Neural cell (in vitro differentiated cells): ENCODE measurements at regions not wholly inside any gene's neighbourhood (a gene's known extent, or its start where the extent isn't known, plus 50 kb on each side); places are given as distances from the start of the nearest gene placed in this dataset.
A peak's percentile ranks its signal among the peaks of the same experiment; 100 is the strongest.

Experiments used
- H2AFZ ChIP-seq: fragments of 200-600, 300-800 bp; sonication (generic), shearing (Covaris generic); 2 replicates; pipeline ENCODE4 v1.6.0; 2014; ENCODE audit warnings: low read depth, mild to moderate bottlenecking, antibody characterized with exemption, low read length, moderate library complexity
- H3F3A ChIP-seq: fragments of 200-600 bp; shearing (Covaris generic); 2 replicates; pipeline ENCODE4 v1.6.1; 2016; ENCODE audit warnings: mild to moderate bottlenecking, moderate library complexity, mixed read lengths, antibody characterized with exemption, low read length; ENCODE audit not compliant: insufficient read depth, poor library complexity, severe bottlenecking
- H3K27ac ChIP-seq: fragments of 200-600, 300-800 bp; sonication (generic), shearing (Covaris generic); 2 replicates; pipeline ENCODE4 v1.5.1; 2014; ENCODE audit warnings: mild to moderate bottlenecking, low read length, moderate library complexity
- H3K27me3 ChIP-seq: fragments of 300-800, 200-600 bp; sonication (generic), shearing (Covaris generic); 2 replicates; pipeline ENCODE4 v1.6.0; 2014; ENCODE audit warnings: mild to moderate bottlenecking, low read depth, low read length, moderate library complexity; ENCODE audit not compliant: insufficient read depth
- H3K36me3 ChIP-seq: fragments of 300-800, 200-600 bp; sonication (generic), shearing (Covaris generic); 2 replicates; pipeline ENCODE4 v1.5.1; 2014; ENCODE audit warnings: mild to moderate bottlenecking, antibody characterized with exemption, low read length, moderate library complexity; ENCODE audit not compliant: insufficient read depth
- H3K4me2 ChIP-seq: fragments of 300-800, 200-600 bp; sonication (generic), shearing (Covaris generic); 2 replicates; pipeline ENCODE4 v1.6.0; 2014; ENCODE audit warnings: mild to moderate bottlenecking, low read length
- H3K4me3 ChIP-seq: fragments of 300-800, 200-600 bp; sonication (generic), shearing (Covaris generic); 2 replicates; pipeline ENCODE4 v1.5.1; 2014; ENCODE audit warnings: mild to moderate bottlenecking, low read length, moderate library complexity
- H3K79me2 ChIP-seq: fragments of 200-600 bp; shearing (Covaris generic); replicated peaks from 2 replicates; pipeline ENCODE4 v1.6.0; 2014; ENCODE audit warnings: mild to moderate bottlenecking, low read length, moderate library complexity; ENCODE audit not compliant: insufficient read depth
- H3K9ac ChIP-seq: fragments of 300-800, 200-600 bp; sonication (generic), shearing (Covaris generic); 2 replicates; pipeline ENCODE4 v1.6.1; 2016; ENCODE audit warnings: mild to moderate bottlenecking, low read length, mixed read lengths
- H3K9me2 ChIP-seq: fragments of 200-600 bp; shearing (Covaris generic); 2 replicates; pipeline ENCODE4 v1.6.1; 2016; ENCODE audit warnings: mild to moderate bottlenecking, low read length, mixed read lengths; ENCODE audit not compliant: insufficient read depth
- H3K9me3 ChIP-seq: fragments of 200-600, 300-800 bp; sonication (generic), shearing (Covaris generic); 2 replicates; pipeline ENCODE4 v1.6.1; 2016; ENCODE audit warnings: mild to moderate bottlenecking, mixed run types, low read length, moderate library complexity, mixed read lengths
- H4K20me1 ChIP-seq: fragments of 200-600 bp; shearing (Covaris generic); 2 replicates; pipeline ENCODE4 v1.6.1; 2016; ENCODE audit warnings: mild to moderate bottlenecking, mixed run types; ENCODE audit not compliant: insufficient read depth
- EP300 ChIP-seq: fragments of 450-650 bp; conservative IDR thresholded peaks from 2 replicates; pipeline ENCODE4 v1.6.1; 2014; ENCODE audit warnings: antibody characterized with exemption, mild to moderate bottlenecking, moderate library complexity; ENCODE audit not compliant: poor library complexity, severe bottlenecking
- EZH2 ChIP-seq: fragments of 200-600, 300-800 bp; shearing (Covaris generic), sonication (generic); IDR thresholded peaks from 2 replicates; pipeline ENCODE4 v1.6.1; 2014; ENCODE audit warnings: antibody characterized with exemption, low read length, borderline replicate concordance, mild to moderate bottlenecking; ENCODE audit not compliant: insufficient read depth, poor library complexity, severe bottlenecking
- MXI1 ChIP-seq: fragments of 450-650 bp; conservative IDR thresholded peaks from 2 replicates; pipeline ENCODE4 v1.6.1; 2014; ENCODE audit warnings: antibody characterized with exemption, mild to moderate bottlenecking; ENCODE audit not compliant: poor library complexity, severe bottlenecking
- POLR2AphosphoS5 ChIP-seq: IDR thresholded peaks from 2 replicates; pipeline ENCODE4 v1.6.1; 2012
- RAD21 ChIP-seq: fragments of 450-650 bp; conservative IDR thresholded peaks from 2 replicates; pipeline ENCODE4 v1.6.1; 2014; ENCODE audit warnings: antibody characterized with exemption, mild to moderate bottlenecking, moderate library complexity
- SMC3 ChIP-seq: fragments of 450-650 bp; conservative IDR thresholded peaks from 2 replicates; pipeline ENCODE4 v1.6.1; 2014; ENCODE audit warnings: antibody characterized with exemption, mild to moderate bottlenecking, moderate library complexity; ENCODE audit not compliant: poor library complexity
- TAF1 ChIP-seq: IDR thresholded peaks from 2 replicates; pipeline ENCODE4 v1.6.1; 2012; ENCODE audit warnings: low read depth
- TF ChIP-seq, protein P1 (sequence below): fragments of 450-650 bp; IDR thresholded peaks from 2 replicates; pipeline ENCODE4 v1.5.1; 2014; ENCODE audit warnings: antibody characterized with exemption, mild to moderate bottlenecking, moderate library complexity; ENCODE audit not compliant: poor library complexity, severe bottlenecking
- TF ChIP-seq, protein P2 (sequence below): IDR thresholded peaks from 2 replicates; pipeline ENCODE4 v1.6.1; 2012; ENCODE audit warnings: borderline replicate concordance

DNA sequence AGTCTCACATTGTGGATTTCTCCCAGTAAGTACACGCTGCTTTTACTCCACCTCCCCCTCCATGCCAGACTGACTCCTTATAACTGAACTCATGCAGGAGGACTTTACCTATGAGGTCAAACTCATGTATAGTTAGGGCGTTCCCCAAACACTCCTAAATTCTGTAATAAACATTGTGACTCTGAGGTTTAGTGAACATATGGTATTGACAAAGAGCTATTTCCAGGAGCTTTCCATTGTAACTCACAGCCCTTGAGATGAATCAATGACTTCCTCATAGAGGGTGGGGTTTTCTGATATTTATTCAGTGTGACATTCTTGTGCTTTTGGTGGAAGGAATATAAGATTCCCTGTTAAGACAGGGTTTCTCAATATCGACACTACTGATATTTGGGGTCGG, 337.4 kb upstream of the SLC14A2 start:
- H3K27ac ChIP-seq = no peak overlapping the region
- H3K36me3 ChIP-seq = no peaks in the 10 kb centered on the region
- no peak overlapping the region for H2AFZ ChIP-seq
- H3K9ac ChIP-seq = no peak overlapping the region
- no peaks in the 10 kb centered on the region for H3K9me3 ChIP-seq
- H3K4me2 ChIP-seq = no peak overlapping the region
- no peak for TF ChIP-seq RAD21
- no peak for TF ChIP-seq POLR2AphosphoS5
- no peak for TF ChIP-seq SMC3
- TF ChIP-seq TAF1 = no peak
- no peak for TF ChIP-seq EP300
- TF ChIP-seq EZH2 = no peak
- TF ChIP-seq MXI1 = no peak
- TF ChIP-seq, protein P1, sequence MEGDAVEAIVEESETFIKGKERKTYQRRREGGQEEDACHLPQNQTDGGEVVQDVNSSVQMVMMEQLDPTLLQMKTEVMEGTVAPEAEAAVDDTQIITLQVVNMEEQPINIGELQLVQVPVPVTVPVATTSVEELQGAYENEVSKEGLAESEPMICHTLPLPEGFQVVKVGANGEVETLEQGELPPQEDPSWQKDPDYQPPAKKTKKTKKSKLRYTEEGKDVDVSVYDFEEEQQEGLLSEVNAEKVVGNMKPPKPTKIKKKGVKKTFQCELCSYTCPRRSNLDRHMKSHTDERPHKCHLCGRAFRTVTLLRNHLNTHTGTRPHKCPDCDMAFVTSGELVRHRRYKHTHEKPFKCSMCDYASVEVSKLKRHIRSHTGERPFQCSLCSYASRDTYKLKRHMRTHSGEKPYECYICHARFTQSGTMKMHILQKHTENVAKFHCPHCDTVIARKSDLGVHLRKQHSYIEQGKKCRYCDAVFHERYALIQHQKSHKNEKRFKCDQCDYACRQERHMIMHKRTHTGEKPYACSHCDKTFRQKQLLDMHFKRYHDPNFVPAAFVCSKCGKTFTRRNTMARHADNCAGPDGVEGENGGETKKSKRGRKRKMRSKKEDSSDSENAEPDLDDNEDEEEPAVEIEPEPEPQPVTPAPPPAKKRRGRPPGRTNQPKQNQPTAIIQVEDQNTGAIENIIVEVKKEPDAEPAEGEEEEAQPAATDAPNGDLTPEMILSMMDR = no peak
- TF ChIP-seq, protein P2, sequence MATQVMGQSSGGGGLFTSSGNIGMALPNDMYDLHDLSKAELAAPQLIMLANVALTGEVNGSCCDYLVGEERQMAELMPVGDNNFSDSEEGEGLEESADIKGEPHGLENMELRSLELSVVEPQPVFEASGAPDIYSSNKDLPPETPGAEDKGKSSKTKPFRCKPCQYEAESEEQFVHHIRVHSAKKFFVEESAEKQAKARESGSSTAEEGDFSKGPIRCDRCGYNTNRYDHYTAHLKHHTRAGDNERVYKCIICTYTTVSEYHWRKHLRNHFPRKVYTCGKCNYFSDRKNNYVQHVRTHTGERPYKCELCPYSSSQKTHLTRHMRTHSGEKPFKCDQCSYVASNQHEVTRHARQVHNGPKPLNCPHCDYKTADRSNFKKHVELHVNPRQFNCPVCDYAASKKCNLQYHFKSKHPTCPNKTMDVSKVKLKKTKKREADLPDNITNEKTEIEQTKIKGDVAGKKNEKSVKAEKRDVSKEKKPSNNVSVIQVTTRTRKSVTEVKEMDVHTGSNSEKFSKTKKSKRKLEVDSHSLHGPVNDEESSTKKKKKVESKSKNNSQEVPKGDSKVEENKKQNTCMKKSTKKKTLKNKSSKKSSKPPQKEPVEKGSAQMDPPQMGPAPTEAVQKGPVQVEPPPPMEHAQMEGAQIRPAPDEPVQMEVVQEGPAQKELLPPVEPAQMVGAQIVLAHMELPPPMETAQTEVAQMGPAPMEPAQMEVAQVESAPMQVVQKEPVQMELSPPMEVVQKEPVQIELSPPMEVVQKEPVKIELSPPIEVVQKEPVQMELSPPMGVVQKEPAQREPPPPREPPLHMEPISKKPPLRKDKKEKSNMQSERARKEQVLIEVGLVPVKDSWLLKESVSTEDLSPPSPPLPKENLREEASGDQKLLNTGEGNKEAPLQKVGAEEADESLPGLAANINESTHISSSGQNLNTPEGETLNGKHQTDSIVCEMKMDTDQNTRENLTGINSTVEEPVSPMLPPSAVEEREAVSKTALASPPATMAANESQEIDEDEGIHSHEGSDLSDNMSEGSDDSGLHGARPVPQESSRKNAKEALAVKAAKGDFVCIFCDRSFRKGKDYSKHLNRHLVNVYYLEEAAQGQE = no peak
- no peak overlapping the region for H3K4me3 ChIP-seq
- no peaks in the 10 kb centered on the region for H3K9me2 ChIP-seq
- H3K27me3 ChIP-seq = no peaks in the 10 kb centered on the region
- no peaks in the 10 kb centered on the region for H3F3A ChIP-seq
- no peaks in the 10 kb centered on the region for H3K79me2 ChIP-seq
- H4K20me1 ChIP-seq = no peaks in the 10 kb centered on the region

- no peaks in the 10 kb centered on the region for H3K27me3 ChIP-seq
- peak overlapping the region; percentile 42 for H3K27ac ChIP-seq
- H2AFZ ChIP-seq = no peak overlapping the region
- H3K9me2 ChIP-seq = no peaks in the 10 kb centered on the region
- no peaks in the 10 kb centered on the region for H3K79me2 ChIP-seq
- H4K20me1 ChIP-seq = no peaks in the 10 kb centered on the region
- no peak overlapping the region for H3K4me2 ChIP-seq
- H3K4me3 ChIP-seq = peak overlapping the region; percentile 23
- no peaks in the 10 kb centered on the region for H3K9me3 ChIP-seq
- TF ChIP-seq EP300 = peak; percentile 91
- TF ChIP-seq POLR2AphosphoS5 = peak; percentile 70
- TF ChIP-seq, protein P2 = peak; percentile 73
- no peak for TF ChIP-seq EZH2
- no peak for TF ChIP-seq SMC3
- TF ChIP-seq MXI1 = no peak
- no peaks in the 10 kb centered on the region for H3K36me3 ChIP-seq
- H3K9ac ChIP-seq = peak overlapping the region; percentile 13
- no peaks in the 10 kb centered on the region for H3F3A ChIP-seq
Measured at GRCh38 chr18:45280481-45281276, 334.6 kb upstream of the SLC14A2 start.
